Hematopoietic multipotent progenitor cell treated with erythropoietin and hydrocortisone succinate and interleukin-3 and kit ligand, for 17 days (in vitro differentiated cells): ENCODE measurements at regions not wholly inside any gene's neighbourhood (a gene's known extent, or its start where the extent isn't known, plus 50 kb on each side); places are given as distances from the start of the nearest gene placed in this dataset.

Experiments
- DNase-seq: peaks from one replicate; pipeline ENCODE4 v3.0.0-alpha.2; 2015; ENCODE audit warnings: low spot score

DNA sequence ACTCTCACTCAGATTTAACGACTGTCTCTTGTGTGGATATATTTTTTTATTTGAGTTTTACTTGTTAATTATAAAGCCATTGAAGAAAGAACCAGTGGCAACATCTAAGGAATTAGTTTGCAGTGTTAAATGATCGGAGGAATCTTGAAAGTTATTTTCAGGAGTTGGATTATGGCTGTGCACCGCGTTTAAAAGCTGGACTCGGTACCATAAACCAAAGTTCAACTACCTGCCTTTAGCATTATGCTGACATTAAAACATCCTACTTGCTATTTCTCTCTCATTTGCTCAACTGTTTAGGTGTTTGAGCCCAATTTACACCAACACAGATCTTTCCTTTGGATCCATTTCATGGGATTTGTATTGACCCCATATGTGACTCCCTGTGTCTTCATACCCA lies 289.4 kb upstream of the SASH1 start:
- no peak for DNase-seq

DNA sequence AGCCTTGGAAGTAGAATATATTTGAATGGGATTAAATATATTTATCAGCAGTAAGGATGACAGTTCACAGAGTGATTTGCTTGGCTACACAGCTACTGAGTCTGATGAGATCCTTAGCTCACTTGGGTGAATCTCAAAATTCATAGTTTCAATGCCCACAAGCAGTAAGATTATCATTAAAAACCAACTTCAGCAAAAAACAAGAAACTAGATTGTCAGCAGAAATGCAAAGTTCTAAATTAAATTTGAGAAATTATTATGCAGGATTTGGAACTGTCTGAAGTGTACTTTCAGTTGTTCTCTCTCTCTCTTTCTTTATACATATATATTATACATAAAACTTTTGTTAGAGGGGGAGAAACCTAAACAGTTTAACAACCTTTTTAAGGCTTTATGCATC lies 288.8 kb upstream of the SASH1 start:
- no peak for DNase-seq

DNA sequence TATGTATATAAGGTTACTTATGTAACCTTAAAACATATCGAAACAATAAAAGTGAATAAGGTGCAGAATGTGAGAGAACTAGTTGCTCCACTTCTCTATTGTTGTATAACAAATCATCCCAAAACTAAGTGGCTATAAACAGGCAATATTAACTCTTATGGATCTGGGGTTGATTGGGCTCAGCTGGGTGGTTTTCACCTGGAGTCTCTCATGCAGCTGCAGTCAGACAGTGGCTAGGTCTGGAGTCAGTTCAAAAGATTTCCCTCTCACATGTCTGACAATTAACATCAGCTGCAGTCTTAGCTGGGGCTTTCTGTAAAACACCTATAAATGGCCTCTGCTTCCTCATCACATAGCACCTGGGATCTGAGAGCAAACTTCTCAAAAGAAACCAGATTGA lies 288.4 kb upstream of the SASH1 start:
- DNase-seq, result no peak

DNA sequence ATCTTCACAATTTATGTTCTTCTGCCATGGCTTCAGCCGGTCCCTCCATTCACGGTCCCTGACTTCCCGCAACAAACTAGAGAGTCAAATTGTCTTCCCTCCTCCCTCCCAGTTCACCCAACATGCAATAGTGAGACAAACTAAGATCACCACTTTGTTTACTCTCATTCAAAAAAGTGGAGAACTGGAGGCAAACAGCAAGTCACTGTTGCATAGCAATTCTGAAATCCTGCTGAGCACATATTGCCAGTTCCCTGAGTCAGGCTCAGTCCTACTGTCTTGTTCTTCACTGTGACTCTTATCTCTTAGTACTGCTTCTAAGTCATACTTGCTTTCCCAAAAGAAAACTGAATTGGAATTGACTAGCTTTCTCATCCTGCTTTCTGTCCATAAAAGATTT lies 287.2 kb upstream of the SASH1 start:
- DNase-seq, result no peak

DNA sequence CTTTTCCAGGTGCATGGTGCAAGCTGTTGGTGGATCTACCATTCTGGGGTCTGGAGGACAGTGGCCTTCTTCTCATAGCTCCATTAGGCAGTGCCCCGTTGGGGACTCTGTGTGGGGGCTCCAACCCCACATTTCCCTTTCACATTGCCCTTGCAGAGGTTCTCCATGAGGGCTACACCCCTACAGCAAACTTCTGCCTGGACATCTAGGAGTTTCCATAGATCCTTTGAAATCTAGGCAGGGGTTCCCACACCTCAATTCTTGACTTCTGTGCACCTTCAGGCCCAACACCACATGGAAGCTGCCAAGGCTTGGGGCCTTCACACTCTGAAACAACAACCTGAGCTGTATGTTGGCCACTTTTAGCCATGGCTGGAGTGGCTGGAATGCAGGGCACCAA lies 282.8 kb upstream of the SASH1 start:
- DNase-seq, result no peak

DNA sequence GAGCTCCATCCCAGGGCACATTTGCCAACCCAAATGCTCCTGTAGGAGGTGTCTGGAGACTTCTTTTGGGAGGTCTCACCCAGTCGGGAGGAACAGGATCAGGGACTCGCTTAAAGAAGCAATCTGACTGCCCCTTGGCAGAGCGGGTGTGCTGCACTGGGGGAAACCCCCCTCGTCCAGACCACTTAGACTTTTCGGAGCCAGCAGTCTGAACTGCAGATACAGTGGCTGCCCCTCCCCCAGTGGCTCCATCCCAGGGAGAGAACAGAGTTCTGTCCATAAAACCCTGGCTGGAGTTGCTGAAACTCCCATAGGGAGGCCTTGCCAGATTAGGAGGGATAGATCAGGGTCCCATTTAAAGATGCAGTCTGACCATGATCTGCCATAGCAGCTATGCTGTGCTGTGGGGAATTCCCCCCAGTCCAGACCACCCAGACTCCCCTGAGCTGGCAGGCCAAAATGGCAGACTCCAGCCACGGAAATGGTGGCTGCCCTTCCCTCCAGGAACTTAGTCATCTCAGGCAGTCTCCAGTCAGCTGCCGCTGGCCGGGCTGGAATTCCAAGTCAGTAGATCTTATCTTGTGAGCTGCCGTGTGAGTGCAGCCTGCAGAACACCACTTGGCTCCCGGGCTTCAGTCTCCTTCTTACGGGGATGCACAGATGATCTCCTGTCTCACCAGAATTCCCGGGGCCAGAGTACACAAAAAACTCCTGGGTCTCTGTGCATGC lies 278.1 kb upstream of the SASH1 start:
- no peak for DNase-seq

DNA sequence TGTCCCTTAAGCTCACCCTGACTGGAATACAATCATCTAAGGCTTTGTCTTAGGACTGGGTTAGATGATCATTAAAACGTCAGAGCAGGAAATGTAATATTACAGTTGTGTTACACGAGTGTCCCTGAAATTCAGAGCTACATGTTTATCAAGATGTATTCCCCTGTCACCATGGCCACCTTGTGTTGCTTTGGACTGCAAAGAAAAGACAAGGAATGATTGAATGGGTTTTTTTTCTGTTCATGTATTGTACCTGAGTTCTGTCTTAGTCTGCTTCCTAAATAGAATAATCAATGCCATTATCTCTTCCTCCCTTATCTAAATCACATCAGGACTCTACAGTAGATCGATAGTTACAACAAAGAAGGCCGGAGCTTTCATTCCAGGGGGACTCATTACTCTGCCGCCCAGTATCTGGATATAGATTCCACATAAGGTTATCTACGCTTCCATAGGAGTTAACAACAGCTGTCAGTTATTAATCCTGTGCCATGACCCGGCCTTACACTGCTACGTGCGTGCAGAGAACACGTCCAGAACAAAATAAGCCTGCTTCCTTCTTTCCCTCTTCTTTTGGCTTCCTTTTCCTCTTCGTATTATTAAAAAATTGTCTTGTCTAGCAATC lies 274.1 kb upstream of the SASH1 start:
- no peak for DNase-seq

DNA sequence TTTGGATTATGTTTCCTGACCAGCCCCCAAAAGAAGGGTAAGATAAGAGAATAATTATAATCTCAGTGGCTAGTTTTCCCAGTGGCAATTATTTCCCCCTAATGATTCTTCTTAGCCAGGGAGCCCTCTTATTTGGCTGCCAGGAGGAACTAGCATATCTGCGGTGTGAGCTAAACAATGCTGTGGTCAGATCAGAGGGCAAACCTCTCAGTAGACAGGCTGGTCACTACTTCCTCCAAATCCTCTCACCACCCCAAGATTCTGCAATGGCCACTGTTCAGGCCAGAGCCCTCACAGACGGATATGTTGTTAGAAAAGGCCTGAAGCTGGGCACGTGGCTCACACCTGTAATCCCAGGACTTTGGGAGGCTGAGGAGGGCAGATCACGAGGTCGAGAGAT lies 273.4 kb upstream of the SASH1 start:
- DNase-seq, result no peak

DNA sequence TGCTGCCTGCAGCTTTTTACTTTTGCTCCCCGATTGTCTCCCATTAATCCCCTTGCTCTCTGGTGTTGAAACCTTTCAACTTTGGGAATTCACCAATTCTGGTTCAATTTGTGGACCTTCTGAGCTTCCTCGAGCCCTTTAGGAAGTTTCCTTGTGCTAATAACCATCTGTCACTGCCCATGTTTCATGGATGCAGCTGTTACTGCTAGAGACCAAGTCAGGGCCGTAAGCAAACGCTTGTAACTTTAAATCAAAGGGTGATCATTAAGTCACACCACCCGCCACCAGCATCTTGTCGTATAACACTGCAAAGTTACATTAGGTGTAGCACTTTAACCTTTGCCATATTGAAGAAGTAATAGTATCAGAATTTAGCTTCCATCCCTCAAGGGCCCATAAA lies 268.3 kb upstream of the SASH1 start:
- DNase-seq, result no peak

DNA sequence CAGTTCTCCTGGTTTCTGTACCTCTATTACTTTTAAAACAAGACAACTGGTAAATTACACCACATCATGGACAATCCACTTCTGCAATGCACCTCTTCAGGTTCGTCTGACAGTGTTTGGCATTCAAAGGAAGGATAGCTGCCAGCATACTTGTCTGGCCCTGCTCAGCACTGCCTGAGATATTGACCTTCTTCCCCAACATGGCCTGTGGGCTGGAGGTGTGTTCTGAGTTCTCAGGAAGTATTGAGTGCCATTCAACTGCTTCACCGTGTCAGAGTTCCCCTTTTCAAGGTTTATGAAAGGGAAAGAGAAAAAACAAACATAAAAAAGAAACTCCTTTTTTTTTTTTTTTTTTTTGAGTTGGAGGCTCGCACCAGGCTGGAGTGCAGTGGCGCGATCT lies 267.9 kb upstream of the SASH1 start:
- DNase-seq, result no peak

DNA sequence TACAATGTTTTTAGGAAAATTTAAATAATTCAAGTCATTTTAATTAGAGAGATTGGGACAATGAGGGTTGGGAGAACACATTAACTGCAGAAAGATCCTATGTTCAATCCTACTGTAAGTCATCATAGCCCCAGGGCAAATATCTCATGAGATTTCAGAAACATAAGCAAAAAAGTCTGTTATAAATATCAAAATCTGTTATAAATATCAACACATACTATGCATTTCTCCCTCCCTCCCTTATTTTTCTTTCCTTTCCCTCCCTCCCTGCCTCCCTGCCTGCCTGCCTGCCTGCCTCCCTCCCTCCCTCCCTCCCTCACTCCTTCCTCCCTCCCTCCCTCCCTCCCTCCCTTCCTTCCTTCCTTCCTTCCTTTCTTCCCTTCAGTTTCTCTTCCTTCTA lies 267.3 kb upstream of the SASH1 start:
- DNase-seq, result no peak

DNA sequence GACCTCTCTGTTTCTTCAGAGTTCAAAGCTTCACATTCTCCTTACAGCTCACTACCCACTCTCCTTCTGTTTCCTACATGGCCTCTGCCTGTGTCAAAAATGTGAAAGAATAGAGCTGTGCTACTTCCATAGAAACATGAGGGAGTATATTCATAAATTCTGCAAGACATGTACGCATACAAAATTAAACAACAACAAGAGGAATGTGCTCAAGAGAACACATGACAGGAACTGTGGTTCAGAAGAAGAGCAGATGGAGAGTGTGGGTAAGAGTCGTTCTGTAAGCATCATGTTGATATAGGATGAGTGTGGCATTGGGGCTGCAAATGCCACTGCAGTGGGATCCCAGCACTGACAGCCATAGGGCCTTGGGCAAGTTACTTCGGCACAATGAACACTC lies 266.6 kb upstream of the SASH1 start:
- no peak for DNase-seq

DNA sequence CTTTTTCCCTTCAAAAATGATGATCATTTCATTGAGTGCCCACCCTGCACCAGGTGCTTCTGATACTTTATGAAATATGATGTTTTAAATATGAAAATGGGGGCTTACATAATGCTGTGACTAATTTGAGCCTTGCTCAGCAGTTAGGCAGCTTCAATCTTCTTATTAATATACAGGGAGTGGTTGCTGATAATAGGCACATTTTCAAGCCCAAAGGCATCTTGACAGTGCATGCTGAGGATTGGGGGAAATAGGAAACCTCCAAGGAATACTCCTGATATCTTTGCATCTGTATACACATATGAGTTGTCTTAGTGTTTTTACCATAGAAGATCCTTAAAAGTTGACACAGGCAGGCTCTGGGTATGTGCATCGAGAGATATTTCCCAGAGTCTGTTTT lies 262.3 kb upstream of the SASH1 start:
- DNase-seq, result no peak

DNA sequence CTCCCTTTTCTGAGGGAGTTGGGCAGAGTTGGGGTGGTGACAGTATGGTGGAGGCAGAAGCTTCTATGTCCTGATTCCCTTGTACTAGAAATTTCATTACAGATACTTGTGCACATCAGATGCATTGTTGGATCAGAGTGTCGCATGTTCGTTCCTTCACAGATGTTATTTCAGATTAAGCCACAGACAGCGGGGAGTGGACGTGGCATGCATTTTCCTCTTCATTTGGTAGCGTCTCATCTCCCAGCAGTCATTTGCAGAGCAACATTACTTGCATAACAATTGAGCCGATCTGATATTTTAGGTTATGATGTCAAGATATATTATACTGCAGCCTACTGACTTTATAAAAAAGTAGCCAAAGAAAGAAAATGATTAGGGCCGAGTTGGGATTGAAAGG lies 261.6 kb upstream of the SASH1 start:
- DNase-seq, result no peak

DNA sequence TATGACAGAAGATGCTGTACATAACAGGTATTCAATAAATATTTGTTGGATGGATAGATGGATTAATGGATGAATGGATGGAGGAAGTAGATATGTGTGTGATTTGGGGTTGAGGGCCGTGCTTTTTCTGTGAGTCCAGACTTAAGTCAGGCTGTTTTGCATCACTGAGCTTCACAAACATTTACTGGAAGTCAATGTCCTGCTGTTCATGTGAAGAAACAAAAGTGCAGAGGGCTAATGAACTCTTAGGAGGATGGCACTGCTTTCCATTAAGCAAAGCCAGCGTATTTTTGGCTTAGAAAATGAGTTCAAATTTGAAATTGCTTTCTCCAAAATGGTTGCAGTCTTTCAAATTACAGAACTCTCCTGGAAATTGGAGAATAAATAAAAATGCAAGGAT lies 260.6 kb upstream of the SASH1 start:
- no peak for DNase-seq

DNA sequence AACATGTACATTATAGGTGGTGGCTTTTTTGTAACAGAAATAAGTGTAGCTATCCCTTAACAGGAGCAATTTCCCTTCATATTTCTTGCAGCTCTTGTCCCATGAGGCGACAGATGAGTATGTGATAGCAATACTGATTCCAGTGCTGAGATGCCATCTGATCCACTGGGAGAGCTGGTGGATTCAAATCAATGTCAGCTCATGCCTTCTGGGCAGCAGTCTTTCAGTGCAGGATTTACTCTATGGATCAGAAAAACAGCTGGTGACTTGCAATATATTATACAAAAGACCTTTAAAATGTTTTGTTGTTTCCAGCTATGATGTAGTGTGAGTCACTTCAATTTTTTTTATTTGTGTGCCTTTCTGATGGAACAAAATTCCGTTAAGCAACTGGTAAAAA lies 259.9 kb upstream of the SASH1 start:
- no peak for DNase-seq

DNA sequence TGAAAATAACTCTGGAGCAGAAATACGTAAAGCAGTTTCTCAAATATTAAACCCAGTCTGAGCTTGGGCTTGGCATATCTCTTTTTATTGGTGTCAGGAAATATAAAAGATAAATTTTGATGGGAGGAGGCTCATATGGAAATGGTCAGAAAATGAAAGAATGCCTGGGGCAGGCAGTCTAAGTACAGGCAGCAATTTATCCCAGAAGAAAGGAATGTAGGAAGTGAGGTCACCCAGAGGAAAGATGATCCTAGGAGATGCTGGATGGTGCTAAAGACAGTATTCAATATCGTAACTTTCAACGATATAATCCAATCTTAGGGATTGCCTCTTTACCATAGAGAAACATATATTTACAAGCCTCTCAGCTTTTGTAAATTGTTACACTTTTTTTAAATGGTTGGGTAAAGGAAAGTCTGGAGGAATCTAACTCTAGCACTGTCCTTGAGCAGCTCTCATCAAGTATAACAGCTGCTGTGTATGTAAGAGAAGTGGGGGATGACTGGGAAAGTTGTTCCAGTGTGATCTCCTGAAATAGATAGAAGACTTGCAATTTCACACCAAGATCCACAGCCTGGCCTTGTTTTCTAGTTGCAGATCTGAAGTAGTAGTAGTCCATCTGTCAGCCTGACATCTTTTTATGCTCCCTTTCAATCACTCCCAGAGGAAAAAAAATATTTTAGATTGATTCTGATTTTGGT lies 256.9 kb upstream of the SASH1 start:
- DNase-seq, result no peak

DNA sequence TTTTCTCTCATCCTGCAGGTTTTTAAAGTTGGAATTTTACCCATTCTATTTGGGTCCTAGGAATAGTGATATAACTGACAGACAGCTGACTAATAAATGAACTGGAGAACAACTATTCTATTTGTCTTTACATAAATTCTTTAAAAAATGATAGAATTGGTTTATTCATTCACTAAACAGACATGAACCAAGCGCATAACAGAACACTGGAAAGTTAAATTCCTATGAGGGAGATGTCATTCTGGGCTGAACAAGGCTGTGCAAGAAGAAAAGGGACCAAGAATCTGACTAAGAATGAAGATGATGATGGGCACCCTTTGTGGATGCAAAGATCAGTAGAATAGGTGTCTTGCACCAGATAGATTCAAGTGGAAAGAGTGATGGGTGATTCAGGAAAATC lies 256.3 kb upstream of the SASH1 start:
- no peak for DNase-seq

DNA sequence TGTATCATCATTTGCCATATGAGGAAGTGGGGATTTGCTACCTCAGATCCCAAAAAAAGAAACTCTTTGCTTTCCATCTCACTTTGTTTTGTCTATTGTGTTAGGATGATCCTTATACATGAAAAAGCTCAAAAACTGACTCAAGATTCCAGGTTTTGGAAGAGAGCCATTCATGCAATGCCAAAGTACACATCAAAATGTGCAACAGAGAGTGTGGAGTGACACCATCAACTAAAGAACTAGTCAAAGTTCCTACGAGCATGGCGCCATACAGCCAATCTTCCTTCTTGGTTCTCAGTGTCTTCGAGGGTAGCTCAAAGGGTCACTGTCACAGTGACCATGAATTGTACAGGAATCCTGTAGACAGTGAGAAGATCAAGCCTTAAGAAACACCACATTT lies 255.8 kb upstream of the SASH1 start:
- DNase-seq, result no peak

DNA sequence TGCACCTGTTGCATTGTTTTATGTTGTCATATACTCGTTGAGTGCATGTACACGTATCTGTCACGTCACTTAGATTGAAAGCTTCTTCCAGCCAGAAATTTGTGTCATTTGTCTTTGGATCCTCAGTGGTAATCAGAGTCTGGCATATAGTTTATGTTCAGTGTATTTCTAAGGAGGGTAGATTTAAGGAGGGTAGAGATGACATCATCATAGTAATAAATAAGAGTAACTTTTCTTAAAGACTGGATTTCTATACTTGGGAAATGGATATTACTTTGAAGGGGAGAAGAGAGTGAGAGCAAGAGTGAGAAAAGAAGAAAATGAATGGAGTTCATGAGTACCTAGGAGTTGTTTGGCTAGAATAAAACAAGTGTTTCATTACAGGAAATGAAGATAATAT lies 255.0 kb upstream of the SASH1 start:
- DNase-seq, result no peak

DNA sequence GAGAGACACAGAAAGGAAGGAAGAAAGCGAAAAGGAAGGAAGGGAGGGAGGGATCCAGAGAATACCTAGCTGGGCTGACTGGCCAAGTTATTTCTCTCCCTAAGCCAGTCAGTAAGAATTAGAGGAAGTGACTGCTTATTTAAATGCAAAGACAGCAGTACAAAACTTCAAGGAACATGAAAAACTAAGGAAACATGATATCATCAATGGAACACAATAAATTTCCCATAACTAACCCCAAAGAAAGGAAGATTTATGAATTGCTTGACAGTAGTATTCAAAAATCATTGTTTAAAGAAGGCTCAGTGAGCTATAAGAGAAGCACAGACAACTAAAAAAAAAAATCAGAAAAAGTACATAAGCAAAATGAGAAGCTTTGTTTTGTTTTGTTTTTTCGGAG lies 252.3 kb upstream of the SASH1 start:
- DNase-seq, result no peak

DNA sequence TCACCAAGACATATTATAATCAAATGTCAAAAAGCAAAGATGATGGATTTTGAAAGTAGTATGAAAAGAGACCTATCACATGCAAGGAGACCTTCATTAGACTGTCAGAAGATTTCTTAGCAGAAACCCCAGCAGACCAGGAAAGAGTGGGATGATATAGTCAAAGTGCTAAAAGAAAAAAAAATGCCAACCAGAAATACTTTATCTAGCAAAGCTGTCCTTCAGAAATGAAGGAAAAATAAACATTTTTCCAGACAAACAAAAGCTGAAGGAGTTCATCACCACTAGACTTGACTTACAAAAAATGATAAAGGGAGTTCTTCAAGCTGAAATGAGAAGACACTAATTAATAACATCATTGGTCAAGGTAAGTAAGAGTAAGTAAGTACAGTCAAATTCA lies 251.2 kb upstream of the SASH1 start:
- no peak for DNase-seq

DNA sequence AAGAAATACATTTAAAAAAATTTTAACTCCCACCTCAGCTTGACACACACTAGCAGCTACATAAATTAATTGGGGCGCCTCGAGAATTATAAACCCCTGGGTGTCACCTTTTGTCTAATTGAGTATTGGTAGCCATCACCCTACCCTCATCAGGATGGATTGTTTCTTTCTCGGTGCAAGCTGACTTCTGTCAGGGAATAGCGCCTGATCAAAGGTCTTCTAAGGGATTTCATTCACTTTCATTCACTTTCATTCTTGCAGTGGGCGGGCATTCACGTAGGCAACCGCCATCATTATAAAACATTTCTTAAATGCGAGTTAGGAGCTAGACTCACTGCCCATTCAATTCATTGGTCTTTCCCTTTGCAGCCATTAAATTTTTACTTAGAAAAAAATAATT lies 239.2 kb upstream of the SASH1 start:
- DNase-seq, result no peak

DNA sequence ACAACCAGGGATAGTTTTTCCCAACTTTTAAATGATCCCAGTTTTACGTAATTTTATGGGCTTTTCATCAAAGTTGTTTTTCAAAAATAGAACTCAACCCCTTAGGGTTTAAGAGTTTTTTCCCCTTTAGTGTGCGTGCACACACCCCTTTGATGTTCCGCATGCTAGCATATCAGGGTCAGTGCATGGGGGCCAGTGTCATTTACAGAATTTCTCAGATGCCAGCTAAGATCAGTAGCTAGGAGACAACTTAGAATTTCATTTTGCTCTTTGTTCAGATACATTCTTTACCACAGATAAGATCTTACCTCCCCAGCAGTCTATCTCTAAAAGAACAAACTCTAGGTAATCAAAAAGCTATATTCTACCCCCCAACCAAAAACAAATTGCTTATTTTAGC lies 238.5 kb upstream of the SASH1 start:
- no peak for DNase-seq
